GM12801 (cell line): ENCODE measurements at regions not wholly inside any gene's neighbourhood (a gene's known extent, or its start where the extent isn't known, plus 50 kb on each side); places are given as distances from the start of the nearest gene placed in this dataset.

ENCODE experiments used
- TF ChIP-seq, protein P1 (sequence below): IDR thresholded peaks from one replicate; pipeline ENCODE4 v1.5.1; 2011; ENCODE audit warnings: control low read depth; ENCODE audit not compliant: insufficient read length; ENCODE audit errors: extremely low read depth

DNA sequence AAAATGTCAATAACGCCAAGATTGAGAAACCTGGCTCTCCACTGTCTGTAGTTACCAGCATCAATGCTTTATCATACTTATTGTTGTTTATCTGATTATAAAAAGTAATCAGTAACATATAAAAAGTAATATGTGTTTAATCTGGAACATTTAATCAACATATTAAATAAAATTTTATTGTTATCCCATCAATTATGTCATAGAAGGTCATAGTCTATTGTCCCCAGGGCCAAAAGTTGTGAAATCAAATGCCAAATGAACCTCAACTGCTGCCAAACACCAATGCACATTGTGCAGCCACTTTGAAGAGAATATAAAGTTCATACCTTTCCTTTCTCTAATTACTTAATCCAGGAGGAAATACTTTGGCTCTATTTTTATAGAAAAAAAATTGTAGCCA is 106.6 kb downstream of the EOMES start:
- TF ChIP-seq, protein P1, sequence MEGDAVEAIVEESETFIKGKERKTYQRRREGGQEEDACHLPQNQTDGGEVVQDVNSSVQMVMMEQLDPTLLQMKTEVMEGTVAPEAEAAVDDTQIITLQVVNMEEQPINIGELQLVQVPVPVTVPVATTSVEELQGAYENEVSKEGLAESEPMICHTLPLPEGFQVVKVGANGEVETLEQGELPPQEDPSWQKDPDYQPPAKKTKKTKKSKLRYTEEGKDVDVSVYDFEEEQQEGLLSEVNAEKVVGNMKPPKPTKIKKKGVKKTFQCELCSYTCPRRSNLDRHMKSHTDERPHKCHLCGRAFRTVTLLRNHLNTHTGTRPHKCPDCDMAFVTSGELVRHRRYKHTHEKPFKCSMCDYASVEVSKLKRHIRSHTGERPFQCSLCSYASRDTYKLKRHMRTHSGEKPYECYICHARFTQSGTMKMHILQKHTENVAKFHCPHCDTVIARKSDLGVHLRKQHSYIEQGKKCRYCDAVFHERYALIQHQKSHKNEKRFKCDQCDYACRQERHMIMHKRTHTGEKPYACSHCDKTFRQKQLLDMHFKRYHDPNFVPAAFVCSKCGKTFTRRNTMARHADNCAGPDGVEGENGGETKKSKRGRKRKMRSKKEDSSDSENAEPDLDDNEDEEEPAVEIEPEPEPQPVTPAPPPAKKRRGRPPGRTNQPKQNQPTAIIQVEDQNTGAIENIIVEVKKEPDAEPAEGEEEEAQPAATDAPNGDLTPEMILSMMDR = no peak

DNA sequence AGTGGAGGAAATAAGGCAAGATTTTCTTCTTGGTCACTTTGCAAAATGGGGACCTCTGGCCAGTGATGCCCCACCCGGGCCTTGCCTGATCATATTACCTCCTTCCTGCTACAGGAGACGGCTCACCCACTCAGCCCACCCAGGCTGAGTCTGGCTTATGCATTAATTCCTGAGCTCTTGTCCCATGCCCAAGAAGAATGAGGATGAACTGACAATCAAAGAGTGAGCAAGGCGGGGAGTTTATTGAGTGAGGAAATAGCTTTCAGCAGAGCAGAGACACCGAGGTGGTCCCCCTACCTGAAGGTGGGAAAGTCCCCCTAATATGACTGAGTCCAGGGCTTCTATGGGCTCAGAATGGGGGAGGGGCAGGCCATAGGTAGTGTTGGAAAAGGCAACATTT is 107.5 kb downstream of the EOMES start:
- TF ChIP-seq, protein P1 = no peak

DNA sequence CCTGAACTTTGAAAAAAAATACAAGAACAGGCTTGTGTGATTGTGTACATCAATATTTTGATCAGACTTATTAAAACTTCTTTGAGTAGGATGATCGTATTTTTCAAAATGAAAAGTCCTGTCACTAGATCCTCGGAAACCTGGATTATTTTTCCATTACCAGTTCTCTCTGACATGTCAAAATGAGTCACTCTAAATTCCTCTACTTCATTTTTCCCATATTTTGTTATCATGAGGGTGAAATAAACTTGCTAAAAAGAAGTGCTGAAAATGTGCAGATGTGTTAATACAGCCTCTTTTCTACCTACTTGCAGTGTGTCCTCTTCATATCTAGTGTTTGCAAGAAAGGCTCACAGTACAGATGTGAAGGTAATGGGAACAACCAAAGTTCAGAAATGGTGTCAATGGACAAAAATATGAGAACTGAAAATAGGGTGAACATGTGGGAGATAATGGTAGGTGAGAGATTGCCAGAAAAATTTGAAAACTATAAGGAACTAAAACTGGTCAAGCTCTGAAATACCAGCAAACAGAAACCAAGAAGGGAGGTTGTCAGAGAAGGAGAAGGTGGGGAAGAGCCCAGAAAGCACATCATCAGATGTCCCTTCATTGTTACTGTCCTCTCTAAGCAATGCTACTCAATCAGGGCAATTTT is 108.2 kb downstream of the EOMES start:
- TF ChIP-seq, protein P1 = no peak

DNA sequence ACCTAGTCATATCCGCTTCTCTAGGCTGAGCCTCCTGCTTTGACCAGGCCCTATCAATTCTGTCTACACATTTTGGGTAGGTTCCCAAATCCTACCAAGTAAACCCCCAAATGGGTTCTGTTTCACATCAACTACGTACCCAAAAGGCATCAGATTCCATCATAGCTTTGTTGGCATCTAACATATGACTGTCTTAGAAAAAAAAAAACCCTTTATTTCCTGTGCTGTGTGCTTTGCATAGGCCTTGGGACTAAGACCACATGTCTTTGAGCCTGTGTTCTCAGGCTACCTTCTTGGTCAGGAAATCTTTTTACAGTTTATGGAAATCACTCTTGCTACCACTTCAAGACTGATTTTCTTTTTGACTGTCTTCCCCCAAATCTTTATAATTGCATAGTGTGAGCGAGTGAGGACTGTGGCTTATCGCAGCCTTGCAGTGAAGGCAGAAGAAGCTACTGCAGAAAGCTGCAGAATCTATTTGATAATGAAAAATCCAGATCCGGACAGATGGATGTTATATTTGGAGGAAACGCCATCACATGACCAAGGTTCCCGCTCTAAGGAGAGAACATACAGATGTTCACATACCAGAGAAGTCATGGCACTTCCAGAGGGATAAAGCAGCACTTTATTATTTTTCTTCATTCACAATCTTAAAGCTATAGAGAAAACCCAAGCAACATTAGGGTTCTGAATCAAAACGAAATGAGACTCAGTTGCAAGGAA is 111.2 kb downstream of the EOMES start:
- TF ChIP-seq, protein P1 = no peak

DNA sequence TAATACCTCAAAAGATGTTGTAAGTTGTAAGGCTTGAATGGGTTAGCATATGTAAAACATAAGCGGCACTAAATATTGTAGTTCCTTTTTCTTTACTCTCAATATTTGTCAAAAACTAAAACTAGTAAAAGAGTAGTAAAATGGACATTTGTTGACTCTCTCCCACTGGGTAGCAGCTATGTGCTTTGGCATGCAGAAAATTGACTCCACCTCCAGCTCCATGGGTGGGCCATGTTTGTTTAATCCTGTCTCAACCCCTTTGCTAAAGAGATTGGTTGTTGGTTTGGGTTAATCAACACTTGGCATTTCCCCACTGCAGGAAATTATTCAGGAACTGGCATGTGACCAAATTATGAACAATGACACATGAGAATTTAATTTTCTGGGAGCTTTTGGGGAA is 114.8 kb downstream of the EOMES start:
- TF ChIP-seq, protein P1 = no peak

DNA sequence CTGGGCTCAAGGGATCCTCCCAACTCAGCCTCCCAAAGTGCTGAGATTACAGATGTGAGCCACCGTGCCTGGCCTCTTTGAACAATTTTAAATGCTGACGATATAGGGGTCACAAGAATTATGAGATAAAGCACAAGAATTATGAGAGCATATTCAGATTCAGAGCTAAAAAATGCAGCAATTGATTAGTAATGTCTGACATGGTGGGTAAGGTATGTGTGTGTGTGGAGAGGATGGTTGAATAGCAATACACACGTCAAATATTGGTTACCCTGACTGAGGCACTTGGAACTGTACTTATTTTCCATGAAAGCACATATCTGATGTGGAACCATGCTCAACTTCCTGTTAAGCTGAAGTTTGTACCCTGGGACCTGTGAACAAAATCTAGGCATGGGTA is 115.6 kb downstream of the EOMES start:
- TF ChIP-seq, protein P1 = no peak

DNA sequence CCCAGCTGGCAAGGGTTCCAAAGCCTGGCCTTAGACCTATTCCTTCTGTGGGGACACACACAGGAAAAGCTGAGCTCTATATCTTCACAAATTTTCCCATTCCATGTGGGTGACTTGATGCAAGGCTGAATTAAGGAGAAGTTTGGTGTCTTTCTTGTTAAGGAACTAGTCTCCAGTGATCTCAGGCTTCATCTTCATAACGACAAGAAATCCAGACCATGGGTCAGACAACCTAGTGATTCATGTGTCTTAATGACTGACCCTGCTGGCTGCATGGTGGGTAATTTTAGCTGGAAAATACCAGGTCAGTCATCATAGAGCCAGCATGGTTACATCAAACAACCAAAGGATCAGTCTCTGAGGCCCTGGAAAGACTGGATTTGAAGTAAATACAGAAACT is 112.7 kb upstream of the SLC4A7 start:
- TF ChIP-seq, protein P1 = no peak
